ENCODE measurements at regions not wholly inside any gene's neighbourhood (a gene's known extent, or its start where the extent isn't known, plus 50 kb on each side); places are given as distances from the start of the nearest gene placed in this dataset.

DNA sequence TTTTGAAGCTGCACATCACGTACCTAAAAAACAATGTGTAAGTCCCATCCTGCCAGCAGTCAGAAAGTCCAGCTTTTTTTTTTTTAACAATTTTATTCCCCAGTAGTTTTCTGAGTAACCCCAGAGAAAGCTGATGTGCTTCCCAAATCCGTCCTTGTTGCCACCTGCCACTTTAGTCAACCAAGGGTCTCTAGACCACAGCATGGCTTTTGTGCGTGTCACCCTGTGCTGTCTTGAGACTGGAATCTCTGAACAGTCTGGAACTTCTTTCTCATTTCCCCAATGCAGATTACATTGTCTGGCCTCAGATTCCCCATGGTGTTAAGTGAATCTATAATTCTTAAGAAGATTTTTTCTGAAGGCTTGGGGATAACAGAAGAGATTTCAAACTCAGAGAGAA, 289.2 kb upstream of the KLF12 start:
- TF ChIP-seq CTCF (IDR thresholded peaks at IDR 0.05) (no peak), POLR2A (IDR thresholded peaks at IDR 0.05) (no peak), EP300 (IDR thresholded peaks at IDR 0.05) (no peak)

Data from ovary (tissue), 3 donors.